A673 (cell line): ENCODE measurements at regions not wholly inside any gene's neighbourhood (a gene's known extent, or its start where the extent isn't known, plus 50 kb on each side); places are given as distances from the start of the nearest gene placed in this dataset.
A peak's percentile ranks its signal among the peaks of the same experiment; 100 is the strongest.

ENCODE experiments used
- EZH2 ChIP-seq: fragments of 200-600 bp; sonication (generic); IDR thresholded peaks from 2 replicates; pipeline ENCODE4 v1.6.1; 2017; ENCODE audit warnings: borderline replicate concordance, low read depth, mild to moderate bottlenecking, mixed read lengths, antibody characterized with exemption, low read length; ENCODE audit not compliant: poor library complexity, severe bottlenecking
- TF ChIP-seq, protein P1 (sequence below): fragments of 300-800, 200-600 bp; sonication (generic); conservative IDR thresholded peaks from 2 replicates; pipeline ENCODE4 v1.5.1; 2017; ENCODE audit warnings: low read depth, mild to moderate bottlenecking, antibody characterized with exemption, low read length, moderate library complexity, mixed read lengths

DNA sequence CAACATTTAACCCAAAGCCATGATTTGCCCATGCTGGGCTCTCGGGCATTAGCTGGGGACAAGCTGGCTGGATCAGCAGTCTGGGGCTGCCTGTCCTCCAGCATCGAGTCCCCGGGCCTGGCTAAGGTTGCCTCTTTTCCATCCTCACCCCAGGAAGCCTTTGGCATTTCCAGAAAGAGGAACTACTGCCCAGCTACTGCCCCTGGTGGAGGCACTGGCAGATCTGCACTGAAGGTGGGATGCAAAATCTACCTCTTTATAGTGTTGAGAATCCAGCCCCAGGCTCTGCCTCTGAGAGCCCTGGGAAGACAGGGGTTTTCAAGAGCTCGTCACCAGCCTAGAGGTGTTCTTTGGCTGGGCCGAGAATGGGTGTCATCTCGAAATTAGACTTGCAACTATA is 635.9 kb downstream of the MATN1 start:
- TF ChIP-seq, protein P1, sequence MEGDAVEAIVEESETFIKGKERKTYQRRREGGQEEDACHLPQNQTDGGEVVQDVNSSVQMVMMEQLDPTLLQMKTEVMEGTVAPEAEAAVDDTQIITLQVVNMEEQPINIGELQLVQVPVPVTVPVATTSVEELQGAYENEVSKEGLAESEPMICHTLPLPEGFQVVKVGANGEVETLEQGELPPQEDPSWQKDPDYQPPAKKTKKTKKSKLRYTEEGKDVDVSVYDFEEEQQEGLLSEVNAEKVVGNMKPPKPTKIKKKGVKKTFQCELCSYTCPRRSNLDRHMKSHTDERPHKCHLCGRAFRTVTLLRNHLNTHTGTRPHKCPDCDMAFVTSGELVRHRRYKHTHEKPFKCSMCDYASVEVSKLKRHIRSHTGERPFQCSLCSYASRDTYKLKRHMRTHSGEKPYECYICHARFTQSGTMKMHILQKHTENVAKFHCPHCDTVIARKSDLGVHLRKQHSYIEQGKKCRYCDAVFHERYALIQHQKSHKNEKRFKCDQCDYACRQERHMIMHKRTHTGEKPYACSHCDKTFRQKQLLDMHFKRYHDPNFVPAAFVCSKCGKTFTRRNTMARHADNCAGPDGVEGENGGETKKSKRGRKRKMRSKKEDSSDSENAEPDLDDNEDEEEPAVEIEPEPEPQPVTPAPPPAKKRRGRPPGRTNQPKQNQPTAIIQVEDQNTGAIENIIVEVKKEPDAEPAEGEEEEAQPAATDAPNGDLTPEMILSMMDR: peak; percentile 53
- no peak for TF ChIP-seq EZH2
